ENCODE measurements at regions not wholly inside any gene's neighbourhood (a gene's known extent, or its start where the extent isn't known, plus 50 kb on each side); places are given as distances from the start of the nearest gene placed in this dataset.

DNA sequence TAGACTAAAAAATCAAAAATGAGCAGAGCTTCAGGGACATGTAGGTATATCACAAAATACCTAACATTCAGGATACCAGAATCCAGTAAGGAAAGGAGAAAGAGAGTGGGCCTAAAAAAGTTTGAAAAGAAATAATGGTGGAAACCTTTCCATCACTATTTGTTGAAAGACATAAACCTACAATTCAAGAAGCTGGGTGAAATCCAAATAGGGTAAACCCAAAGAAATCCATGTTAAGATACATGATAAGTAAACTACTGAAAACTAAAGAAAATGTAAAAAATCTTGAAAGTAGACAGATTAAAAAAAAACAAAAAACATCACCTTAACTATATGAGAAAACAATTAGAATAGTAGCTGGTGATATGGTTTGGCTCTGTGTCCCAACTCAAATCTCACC is 76.7 kb upstream of the COMTD1 start:
- TF ChIP-seq, protein P1, sequence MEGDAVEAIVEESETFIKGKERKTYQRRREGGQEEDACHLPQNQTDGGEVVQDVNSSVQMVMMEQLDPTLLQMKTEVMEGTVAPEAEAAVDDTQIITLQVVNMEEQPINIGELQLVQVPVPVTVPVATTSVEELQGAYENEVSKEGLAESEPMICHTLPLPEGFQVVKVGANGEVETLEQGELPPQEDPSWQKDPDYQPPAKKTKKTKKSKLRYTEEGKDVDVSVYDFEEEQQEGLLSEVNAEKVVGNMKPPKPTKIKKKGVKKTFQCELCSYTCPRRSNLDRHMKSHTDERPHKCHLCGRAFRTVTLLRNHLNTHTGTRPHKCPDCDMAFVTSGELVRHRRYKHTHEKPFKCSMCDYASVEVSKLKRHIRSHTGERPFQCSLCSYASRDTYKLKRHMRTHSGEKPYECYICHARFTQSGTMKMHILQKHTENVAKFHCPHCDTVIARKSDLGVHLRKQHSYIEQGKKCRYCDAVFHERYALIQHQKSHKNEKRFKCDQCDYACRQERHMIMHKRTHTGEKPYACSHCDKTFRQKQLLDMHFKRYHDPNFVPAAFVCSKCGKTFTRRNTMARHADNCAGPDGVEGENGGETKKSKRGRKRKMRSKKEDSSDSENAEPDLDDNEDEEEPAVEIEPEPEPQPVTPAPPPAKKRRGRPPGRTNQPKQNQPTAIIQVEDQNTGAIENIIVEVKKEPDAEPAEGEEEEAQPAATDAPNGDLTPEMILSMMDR (IDR thresholded peaks at IDR 0.05), result no peak
- no peak for TF ChIP-seq POLR2AphosphoS5 (IDR thresholded peaks at IDR 0.05)

Measured in esophagus muscularis mucosa (tissue), 3 donors.